ENCODE measurements at regions not wholly inside any gene's neighbourhood (a gene's known extent, or its start where the extent isn't known, plus 50 kb on each side); places are given as distances from the start of the nearest gene placed in this dataset.

DNA sequence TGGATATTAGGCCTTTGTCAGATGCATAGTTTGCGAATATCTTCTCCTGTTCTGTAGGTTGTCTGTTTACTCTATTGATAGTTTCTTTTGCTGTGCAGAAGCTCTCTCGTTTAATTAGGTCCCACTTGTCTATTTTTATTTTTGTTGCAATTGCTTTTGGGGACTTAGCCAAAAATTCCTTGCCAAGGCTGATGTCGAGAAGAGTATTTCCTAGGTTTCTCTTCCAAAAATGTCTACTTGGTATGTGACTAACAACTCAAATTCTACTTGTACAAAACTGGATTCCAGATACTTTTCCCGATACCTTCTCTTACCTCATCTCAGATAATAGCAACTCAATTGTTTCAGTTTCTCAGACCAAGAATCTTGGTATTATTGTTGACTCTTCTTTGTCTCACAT is 142.4 kb upstream of the GLRA2 start:
- TF ChIP-seq, protein P1, sequence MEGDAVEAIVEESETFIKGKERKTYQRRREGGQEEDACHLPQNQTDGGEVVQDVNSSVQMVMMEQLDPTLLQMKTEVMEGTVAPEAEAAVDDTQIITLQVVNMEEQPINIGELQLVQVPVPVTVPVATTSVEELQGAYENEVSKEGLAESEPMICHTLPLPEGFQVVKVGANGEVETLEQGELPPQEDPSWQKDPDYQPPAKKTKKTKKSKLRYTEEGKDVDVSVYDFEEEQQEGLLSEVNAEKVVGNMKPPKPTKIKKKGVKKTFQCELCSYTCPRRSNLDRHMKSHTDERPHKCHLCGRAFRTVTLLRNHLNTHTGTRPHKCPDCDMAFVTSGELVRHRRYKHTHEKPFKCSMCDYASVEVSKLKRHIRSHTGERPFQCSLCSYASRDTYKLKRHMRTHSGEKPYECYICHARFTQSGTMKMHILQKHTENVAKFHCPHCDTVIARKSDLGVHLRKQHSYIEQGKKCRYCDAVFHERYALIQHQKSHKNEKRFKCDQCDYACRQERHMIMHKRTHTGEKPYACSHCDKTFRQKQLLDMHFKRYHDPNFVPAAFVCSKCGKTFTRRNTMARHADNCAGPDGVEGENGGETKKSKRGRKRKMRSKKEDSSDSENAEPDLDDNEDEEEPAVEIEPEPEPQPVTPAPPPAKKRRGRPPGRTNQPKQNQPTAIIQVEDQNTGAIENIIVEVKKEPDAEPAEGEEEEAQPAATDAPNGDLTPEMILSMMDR (IDR thresholded peaks at IDR 0.05): no peak
- TF ChIP-seq EP300 (IDR thresholded peaks at IDR 0.05) (no peak), POLR2A (IDR thresholded peaks at IDR 0.05) (no peak)

Measured in gastroesophageal sphincter (tissue), 3 donors.